ENCODE measurements at regions not wholly inside any gene's neighbourhood (a gene's known extent, or its start where the extent isn't known, plus 50 kb on each side); places are given as distances from the start of the nearest gene placed in this dataset.

GRCh38 chr3:21801631-21802030 lies 50.6 kb upstream of the ZNF385D start:
- no peak for TF ChIP-seq CTCF (IDR thresholded peaks at IDR 0.05; ENCODE audit: borderline replicate concordance, control extremely low read depth, extremely low read depth, insufficient read depth, missing control alignments)
- in situ Hi-C loops (cut with MboI; ENCODE audit: low sequenced_read_pairs, unreplicated experiment), result no loop called here

GRCh38 chr3:21803604-21804003 lies 52.6 kb upstream of the ZNF385D start:
- no peak for DNase-seq (ENCODE audit: low spot score)
- in situ Hi-C loops (cut with MboI; ENCODE audit: low sequenced_read_pairs, unreplicated experiment), result no loop called here
- no peak for TF ChIP-seq CTCF (IDR thresholded peaks at IDR 0.05; ENCODE audit: borderline replicate concordance, control extremely low read depth, extremely low read depth, insufficient read depth, missing control alignments)

More at GRCh38 chr3:21801631-21802030, 50.6 kb upstream of the ZNF385D start:
- no peak for DNase-seq (ENCODE audit: low spot score)

GRCh38 chr3:21804330-21804729 lies 53.3 kb upstream of the ZNF385D start:
- in situ Hi-C loops (cut with MboI; ENCODE audit: low sequenced_read_pairs, unreplicated experiment), result no loop called here
- TF ChIP-seq CTCF (IDR thresholded peaks at IDR 0.05; ENCODE audit: borderline replicate concordance, control extremely low read depth, extremely low read depth, insufficient read depth, missing control alignments), result no peak
- DNase-seq (ENCODE audit: low spot score), result no peak

GRCh38 chr3:21806733-21807132 lies 55.7 kb upstream of the ZNF385D start:
- TF ChIP-seq CTCF (IDR thresholded peaks at IDR 0.05; ENCODE audit: borderline replicate concordance, control extremely low read depth, extremely low read depth, insufficient read depth, missing control alignments), result no peak
- no peak for DNase-seq (ENCODE audit: low spot score)
- in situ Hi-C loops (cut with MboI; ENCODE audit: low sequenced_read_pairs, unreplicated experiment), result no loop called here

- no peak for TF ChIP-seq CTCF (IDR thresholded peaks at IDR 0.05; ENCODE audit: borderline replicate concordance, control extremely low read depth, extremely low read depth, insufficient read depth, missing control alignments)
- no peak for DNase-seq (ENCODE audit: low spot score)
- in situ Hi-C loops (cut with MboI; ENCODE audit: low sequenced_read_pairs, unreplicated experiment), result no loop called here
Measured at GRCh38 chr3:21825684-21826083, 74.7 kb upstream of the ZNF385D start.

GRCh38 chr3:21826416-21826815 lies 75.4 kb upstream of the ZNF385D start:
- DNase-seq (ENCODE audit: low spot score), result no peak
- in situ Hi-C loops (cut with MboI; ENCODE audit: low sequenced_read_pairs, unreplicated experiment), result no loop called here
- no peak for TF ChIP-seq CTCF (IDR thresholded peaks at IDR 0.05; ENCODE audit: borderline replicate concordance, control extremely low read depth, extremely low read depth, insufficient read depth, missing control alignments)

GRCh38 chr3:21830541-21830940 lies 79.5 kb upstream of the ZNF385D start:
- TF ChIP-seq CTCF (IDR thresholded peaks at IDR 0.05; ENCODE audit: borderline replicate concordance, control extremely low read depth, extremely low read depth, insufficient read depth, missing control alignments), result no peak
- in situ Hi-C loops (cut with MboI; ENCODE audit: low sequenced_read_pairs, unreplicated experiment), result no loop called here
- DNase-seq (ENCODE audit: low spot score), result no peak

Measured in GM13976 (cell line).